Nephron (organoid): ENCODE measurements at regions not wholly inside any gene's neighbourhood (a gene's known extent, or its start where the extent isn't known, plus 50 kb on each side); places are given as distances from the start of the nearest gene placed in this dataset.

ENCODE experiments used
- H3K27ac Mint-ChIP-seq, 3 experiments: 2 replicates each; pipeline ENCODE4 v1.8.0; 2020; ENCODE audit warnings: mixed read lengths in 3 of 3, mild to moderate bottlenecking in 2 of 3, moderate library complexity in 1 of 3
- H3K27me3 Mint-ChIP-seq: 2 replicates; pipeline ENCODE4 v1.8.0; 2021; ENCODE audit warnings: low read depth, mild to moderate bottlenecking, moderate library complexity, mixed read lengths
- H3K36me3 Mint-ChIP-seq: 2 replicates; pipeline ENCODE4 v1.8.0; 2020; ENCODE audit warnings: low read depth, mixed read lengths
- H3K4me1 Mint-ChIP-seq: 2 replicates; pipeline ENCODE4 v1.8.0; 2020; ENCODE audit warnings: mixed read lengths
- H3K4me3 Mint-ChIP-seq, 3 experiments: 2 replicates each; pipeline ENCODE4 v1.8.0; 2020; ENCODE audit warnings: mild to moderate bottlenecking in 3 of 3, mixed read lengths in 3 of 3, moderate library complexity in 2 of 3
- H3K9me3 Mint-ChIP-seq: 2 replicates; pipeline ENCODE4 v1.8.0; 2020; ENCODE audit warnings: mixed read lengths
- TF ChIP-seq, protein P1 (sequence below), 3 experiments: fragments of 200-600 bp; sonication (generic); IDR thresholded peaks; one replicate each; pipeline ENCODE4 v1.5.0; 2021; ENCODE audit warnings: antibody characterized with exemption in 3 of 3; ENCODE audit not compliant: unreplicated experiment in 3 of 3

DNA sequence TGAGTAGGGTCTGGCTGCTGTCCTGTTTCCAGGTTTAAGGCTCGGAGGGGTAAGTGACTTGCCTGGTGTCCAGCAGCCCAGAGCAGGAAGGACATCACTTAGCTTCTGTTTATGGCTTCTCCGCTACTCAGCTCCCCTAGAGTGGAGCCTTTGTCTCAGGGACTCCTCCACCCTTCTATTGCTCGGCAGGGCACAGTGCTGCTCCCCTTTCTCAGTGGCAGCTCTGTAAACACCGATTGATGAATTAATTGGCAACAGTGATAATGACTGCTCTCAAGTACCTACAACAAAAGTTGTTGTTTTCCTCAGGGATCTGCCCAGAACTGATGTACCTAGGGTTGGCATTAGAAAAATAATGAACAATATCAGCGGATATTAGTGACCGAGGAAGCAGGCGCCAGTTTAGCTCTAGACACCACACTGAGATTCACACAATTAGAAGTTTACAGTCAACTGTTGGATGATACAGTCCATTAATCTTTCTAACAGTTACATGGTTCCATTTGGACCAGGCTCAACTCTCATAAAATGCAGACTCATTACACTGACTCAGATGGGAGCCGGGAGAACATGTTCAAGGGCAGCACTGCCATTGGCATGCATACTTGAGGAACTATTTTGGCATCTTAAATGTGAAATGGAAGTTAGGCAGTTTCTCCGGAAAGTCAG, 265.7 kb downstream of the MTX2 start:
- TF ChIP-seq, protein P1, sequence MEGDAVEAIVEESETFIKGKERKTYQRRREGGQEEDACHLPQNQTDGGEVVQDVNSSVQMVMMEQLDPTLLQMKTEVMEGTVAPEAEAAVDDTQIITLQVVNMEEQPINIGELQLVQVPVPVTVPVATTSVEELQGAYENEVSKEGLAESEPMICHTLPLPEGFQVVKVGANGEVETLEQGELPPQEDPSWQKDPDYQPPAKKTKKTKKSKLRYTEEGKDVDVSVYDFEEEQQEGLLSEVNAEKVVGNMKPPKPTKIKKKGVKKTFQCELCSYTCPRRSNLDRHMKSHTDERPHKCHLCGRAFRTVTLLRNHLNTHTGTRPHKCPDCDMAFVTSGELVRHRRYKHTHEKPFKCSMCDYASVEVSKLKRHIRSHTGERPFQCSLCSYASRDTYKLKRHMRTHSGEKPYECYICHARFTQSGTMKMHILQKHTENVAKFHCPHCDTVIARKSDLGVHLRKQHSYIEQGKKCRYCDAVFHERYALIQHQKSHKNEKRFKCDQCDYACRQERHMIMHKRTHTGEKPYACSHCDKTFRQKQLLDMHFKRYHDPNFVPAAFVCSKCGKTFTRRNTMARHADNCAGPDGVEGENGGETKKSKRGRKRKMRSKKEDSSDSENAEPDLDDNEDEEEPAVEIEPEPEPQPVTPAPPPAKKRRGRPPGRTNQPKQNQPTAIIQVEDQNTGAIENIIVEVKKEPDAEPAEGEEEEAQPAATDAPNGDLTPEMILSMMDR (IDR thresholded peaks at IDR 0.05; ENCODE audit: unreplicated experiment in 3 of 3) = no peak
- Mint-ChIP-seq H3K27me3 (no peaks in the 10 kb centered on the region), H3K36me3 (no peaks in the 10 kb centered on the region), H3K27ac (peak overlapping the region; percentile 34 to 89 (median 74)), H3K9me3 (no peaks in the 10 kb centered on the region), H3K4me3 (no peak overlapping the region), H3K4me1 (peaks cover 67% of the 10 kb centered on the region)

DNA sequence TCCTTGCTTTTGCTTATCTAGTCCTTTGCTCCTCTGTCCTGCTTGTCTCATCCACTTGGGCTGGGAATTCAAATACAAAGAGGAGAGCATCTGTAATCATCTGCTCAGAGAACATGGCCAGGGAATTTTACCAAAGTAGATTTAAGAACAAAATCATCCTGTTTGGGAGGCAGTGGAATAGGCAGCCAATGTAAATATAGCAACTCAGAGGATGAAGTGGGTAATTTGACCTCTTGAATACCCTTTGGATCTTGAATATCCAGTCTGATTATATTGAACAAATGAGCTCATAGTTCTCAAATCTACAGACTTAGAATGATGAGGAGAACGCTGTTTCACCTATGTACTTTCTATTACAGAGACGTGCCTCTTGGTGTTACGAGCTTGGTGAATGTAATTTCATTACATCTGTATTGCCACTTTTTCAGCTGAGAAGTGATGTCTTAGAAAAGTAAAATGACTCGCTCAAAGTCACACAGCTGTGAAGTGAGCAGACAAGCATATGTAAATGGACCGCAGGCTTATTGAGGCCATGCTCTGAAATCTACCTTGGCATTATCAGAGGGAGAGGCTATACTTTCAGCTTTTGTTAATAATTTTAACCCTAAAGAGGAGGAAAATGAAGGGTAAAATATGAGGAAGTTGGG, 266.3 kb downstream of the MTX2 start:
- Mint-ChIP-seq H3K36me3 (no peaks in the 10 kb centered on the region), H3K4me3 (no peak overlapping the region), H3K27me3 (no peaks in the 10 kb centered on the region), H3K27ac (peak overlapping the region; percentile 34 to 89 (median 74)), H3K9me3 (no peaks in the 10 kb centered on the region), H3K4me1 (peaks cover 71% of the 10 kb centered on the region)
- TF ChIP-seq, protein P1 (IDR thresholded peaks at IDR 0.05; ENCODE audit: unreplicated experiment in 3 of 3) = no peak

DNA sequence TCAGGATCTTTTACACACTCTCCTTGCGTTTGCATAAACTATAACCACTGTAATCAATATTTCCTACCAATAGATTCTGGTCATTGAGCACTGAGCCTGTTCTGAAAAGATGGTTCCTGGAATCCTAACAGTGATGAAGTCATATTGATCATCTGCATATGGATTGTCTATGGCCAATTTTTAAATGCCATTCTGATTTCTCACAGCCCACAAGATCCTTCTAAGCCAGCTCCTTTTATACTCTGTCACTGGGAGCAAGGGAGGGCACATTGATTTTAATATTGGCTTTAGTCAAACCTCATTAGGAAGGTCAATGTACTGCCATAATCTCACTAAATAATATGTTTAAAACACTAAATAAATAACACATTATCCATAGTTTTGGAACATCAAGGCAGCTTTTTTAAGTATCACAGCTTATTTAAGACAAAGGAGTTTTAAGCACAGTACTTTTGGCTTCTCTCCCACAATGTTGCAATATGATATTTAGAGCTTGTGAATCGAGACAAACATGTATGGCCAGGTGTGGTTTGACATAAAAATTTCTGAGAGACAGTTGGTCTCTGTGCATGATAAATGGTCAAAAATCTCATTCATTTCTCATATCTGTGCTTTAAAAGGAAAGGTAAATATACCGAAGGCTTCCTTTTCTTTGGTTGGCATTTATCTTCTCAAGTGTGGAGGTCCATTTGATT, 267.3 kb downstream of the MTX2 start:
- TF ChIP-seq, protein P1 (IDR thresholded peaks at IDR 0.05; ENCODE audit: unreplicated experiment in 3 of 3) = no peak
- H3K4me3 Mint-ChIP-seq = peak overlapping the region in 1 of 3 experiments; percentile 23
- no peaks in the 10 kb centered on the region for H3K36me3 Mint-ChIP-seq
- H3K27ac Mint-ChIP-seq = peak overlapping the region; percentile 33 to 89 (median 74)
- H3K27me3 Mint-ChIP-seq = no peaks in the 10 kb centered on the region
- no peaks in the 10 kb centered on the region for H3K9me3 Mint-ChIP-seq
- H3K4me1 Mint-ChIP-seq = peaks cover 70% of the 10 kb centered on the region

DNA sequence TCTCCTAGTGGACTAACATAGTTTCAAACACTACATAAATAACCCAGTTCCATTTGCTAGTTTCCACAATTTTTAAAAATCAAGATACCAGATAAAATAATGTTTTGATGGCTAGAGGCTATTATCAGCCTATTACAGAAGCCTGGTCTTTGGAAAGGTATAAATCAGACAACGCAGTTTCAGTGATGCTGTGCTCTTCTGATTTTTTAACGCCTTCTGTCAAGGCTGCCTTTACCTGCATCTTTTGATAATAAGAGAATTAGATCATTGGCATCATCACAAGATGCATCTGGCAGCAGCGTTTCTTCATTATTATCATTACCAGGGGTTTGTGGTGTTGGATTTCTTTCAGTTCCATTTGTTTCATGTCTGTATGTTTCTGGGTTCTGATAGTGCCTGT, 268.7 kb downstream of the MTX2 start:
- Mint-ChIP-seq H3K4me1 (peaks cover 67% of the 10 kb centered on the region), H3K9me3 (no peaks in the 10 kb centered on the region), H3K27me3 (no peaks in the 10 kb centered on the region), H3K36me3 (no peaks in the 10 kb centered on the region), H3K4me3 (no peak overlapping the region), H3K27ac (peak overlapping the region in 2 of 3 experiments; percentile 9 to 13)
- TF ChIP-seq, protein P1 (IDR thresholded peaks at IDR 0.05; ENCODE audit: unreplicated experiment in 3 of 3) = no peak

DNA sequence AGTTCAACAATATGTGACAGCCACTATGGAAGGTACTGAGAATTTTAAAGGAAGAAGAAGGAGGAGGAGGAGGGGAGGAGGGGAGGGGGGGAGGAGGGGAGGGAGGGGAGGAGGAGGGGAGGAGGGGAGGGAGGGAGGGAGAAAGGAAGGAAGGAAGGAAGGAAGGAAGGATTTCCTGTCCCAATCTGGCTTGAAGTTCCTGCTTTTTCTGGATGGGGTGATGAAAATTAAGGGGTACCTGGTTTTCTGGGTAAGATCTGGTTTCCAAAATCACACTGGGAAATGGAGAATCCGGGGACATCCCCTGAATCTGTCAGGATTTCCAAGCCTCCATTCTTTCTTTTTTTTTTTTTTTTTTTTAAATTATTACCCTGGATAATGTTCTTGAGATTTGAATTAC, 271.8 kb downstream of the MTX2 start:
- Mint-ChIP-seq H3K27me3 (no peaks in the 10 kb centered on the region), H3K9me3 (no peaks in the 10 kb centered on the region), H3K4me3 (no peak overlapping the region), H3K27ac (no peak overlapping the region), H3K4me1 (peaks cover 57% of the 10 kb centered on the region), H3K36me3 (no peaks in the 10 kb centered on the region)
- TF ChIP-seq, protein P1 (IDR thresholded peaks at IDR 0.05; ENCODE audit: unreplicated experiment in 3 of 3) = no peak
